Body of pancreas (tissue), 4 donors: ENCODE measurements at regions not wholly inside any gene's neighbourhood (a gene's known extent, or its start where the extent isn't known, plus 50 kb on each side); places are given as distances from the start of the nearest gene placed in this dataset.

Experiments used
- CTCF ChIP-seq, 7 experiments: fragments of 450-650 bp in 4 of 7; fragments of 200-600 bp in 3 of 7; sonication (generic) in 3 of 7; IDR thresholded peaks; one replicate each; pipeline ENCODE4 v1.5.1; 2016 to 2019; ENCODE audit warnings: antibody characterized with exemption in 7 of 7
- POLR2A ChIP-seq, 3 donors: fragments of 450-650 bp; IDR thresholded peaks; one replicate each; pipeline ENCODE4 v1.6.1; 2016; ENCODE audit warnings: antibody characterized with exemption in 3 of 3, mild to moderate bottlenecking in 2 of 3

- TF ChIP-seq CTCF (IDR thresholded peaks at IDR 0.05) (no peak), POLR2A (IDR thresholded peaks at IDR 0.05) (no peak)
Observed at GRCh38 chr7:81402227-81402626, 367.6 kb downstream of the HGF start.
